HepG2 (cell line): ENCODE measurements at regions not wholly inside any gene's neighbourhood (a gene's known extent, or its start where the extent isn't known, plus 50 kb on each side); places are given as distances from the start of the nearest gene placed in this dataset.

Source experiments
- ATAC-seq: fragments of 200-7000 bp; cut with Tn5 transposase; 3 replicates; pipeline ENCODE4 v1.9.1; 2020; ENCODE audit warnings: mild to moderate bottlenecking, moderate library complexity
- BruUV-seq: library from RNA; stranded (reverse); fragments of 400-500 nt; replicated peaks from 2 replicates; lab custom pipeline; 2021; lab: Mats Ljungman, UMichigan
- CTCF ChIA-PET: fragments of 300-600 bp; formaldehyde crosslinking; extraction: SDS; loops from one replicate; lab custom pipeline; 2021; ENCODE audit warnings: low total read pairs, inconsistent platforms, low intra/inter-chr PET ratio; lab: Yijun Ruan, JAX
- POLR2A ChIA-PET: fragments of 350-600 bp; sonication (Branson Sonifier 250); formaldehyde crosslinking; loops from one replicate; lab custom pipeline; 2020; ENCODE audit warnings: antibody characterized with exemption, inconsistent platforms; lab: Yijun Ruan, JAX
- DNase-seq: peaks from one replicate; pipeline ENCODE4 v3.0.0-alpha.2; 2015; ENCODE audit warnings: low spot score
- FAIRE-seq: peaks from 3 replicates; lab custom pipeline; 2011; peaks lifted over from hg19 to GRCh38; lab: Jason Lieb, UNC
- H2AFZ ChIP-seq: one replicate; pipeline ENCODE4 v1.6.1; 2011; ENCODE audit warnings: low read length, inconsistent platforms
- H3K27ac ChIP-seq: fragments of 300-600 bp; 3 replicates; pipeline ENCODE4 v1.8.0; 2011; ENCODE audit warnings: mixed run types, mild to moderate bottlenecking, mixed read lengths, low read length, inconsistent platforms; ENCODE audit not compliant: insufficient read depth; ENCODE audit errors: extremely low read length
- H3K27me3 ChIP-seq, 2 experiments: fragments of 200-600 bp in 1 of 2; 2 replicates in 1 of 2; 3 replicates in 1 of 2; pipeline versions ENCODE4 v1.6.0 to v1.8.0; 2011; ENCODE audit warnings: low read length in 2 of 2, mild to moderate bottlenecking in 2 of 2, moderate library complexity in 2 of 2, inconsistent platforms in 1 of 2; ENCODE audit not compliant: insufficient read depth in 2 of 2, control insufficient read depth in 1 of 2
- H3K36me3 ChIP-seq, 2 experiments: fragments of 200-600 bp in 1 of 2; replicated peaks in 1 of 2; 2 replicates in 1 of 2; 3 replicates in 1 of 2; pipeline versions ENCODE4 v1.5.1 to v1.8.0; 2011; ENCODE audit warnings: low read length in 2 of 2, inconsistent platforms in 1 of 2; ENCODE audit not compliant: insufficient read depth in 2 of 2, control insufficient read depth in 1 of 2
- H3K4me1 ChIP-seq: 2 replicates; pipeline ENCODE4 v1.5.1; 2012; ENCODE audit warnings: low read length, inconsistent platforms; ENCODE audit not compliant: insufficient read depth
- H3K4me2 ChIP-seq: 2 replicates; pipeline ENCODE4 v1.6.0; 2011; ENCODE audit warnings: low read depth, low read length, inconsistent platforms
- H3K4me3 ChIP-seq, 3 experiments: fragments of 200-600 bp in 1 of 3; sonication (generic), shearing (Covaris generic) in 1 of 3; replicated peaks in 1 of 3; 2 replicates each; pipeline ENCODE4 v1.5.1; 2011 to 2016; ENCODE audit warnings: low read length in 3 of 3, inconsistent platforms in 2 of 3, low read depth in 2 of 3, mild to moderate bottlenecking in 2 of 3, control low read depth in 1 of 3, mixed read lengths in 1 of 3; ENCODE audit not compliant: insufficient read depth in 1 of 3
- H3K79me2 ChIP-seq: one replicate; pipeline ENCODE4 v1.6.1; 2011; ENCODE audit warnings: low read length, inconsistent platforms; ENCODE audit not compliant: insufficient read depth
- H3K9ac ChIP-seq: 2 replicates; pipeline ENCODE4 v1.6.0; 2011; ENCODE audit warnings: mild to moderate bottlenecking, low read depth, low read length, inconsistent platforms; ENCODE audit not compliant: insufficient read depth
- H3K9me3 ChIP-seq: 2 replicates; pipeline ENCODE4 v1.5.1; 2012; ENCODE audit warnings: mild to moderate bottlenecking, low read length
- H4K20me1 ChIP-seq: 2 replicates; pipeline ENCODE4 v1.6.0; 2011; ENCODE audit warnings: inconsistent platforms, mild to moderate bottlenecking, low read length, moderate library complexity; ENCODE audit not compliant: insufficient read depth
- CAMTA2 ChIP-seq: sonication (generic); formaldehyde crosslinking; IDR thresholded peaks from 2 replicates; pipeline ENCODE4 v1.4.0; 2020; ENCODE audit warnings: mild to moderate bottlenecking, missing genetic modification reagents, borderline replicate concordance
- GMEB1 ChIP-seq: sonication (generic); formaldehyde crosslinking; IDR thresholded peaks from 2 replicates; pipeline ENCODE4 v1.5.1; 2020; ENCODE audit warnings: missing genetic modification reagents, mild to moderate bottlenecking, borderline replicate concordance
- MXI1 ChIP-seq: IDR thresholded peaks from 3 replicates; pipeline ENCODE4 v1.6.1; 2012; ENCODE audit warnings: low read depth, low read length, inconsistent platforms, borderline replicate concordance
- POLR2G ChIP-seq: fragments of 200-400 bp; formaldehyde crosslinking; IDR thresholded peaks from 2 replicates; pipeline ENCODE4 v1.6.1; 2018; ENCODE audit warnings: mild to moderate bottlenecking, low read depth, low read length, moderate library complexity
- RARA ChIP-seq: IDR thresholded peaks from 2 replicates; pipeline ENCODE4 v1.6.1; 2016; ENCODE audit warnings: missing genetic modification reagents, missing compliant biosample characterization
- RBFOX2 ChIP-seq: fragments of 200-400 bp; formaldehyde crosslinking; IDR thresholded peaks from 2 replicates; pipeline ENCODE4 v1.6.1; 2017; ENCODE audit warnings: low read depth, mild to moderate bottlenecking, low read length
- REST ChIP-seq, 2 experiments: IDR thresholded peaks; 2 replicates each; pipeline ENCODE4 v1.6.1; 2011 to 2012; ENCODE audit warnings: low read length in 2 of 2, borderline replicate concordance in 1 of 2, low read depth in 1 of 2, mild to moderate bottlenecking in 1 of 2, moderate library complexity in 1 of 2
- SRSF9 ChIP-seq: fragments of 200-400 bp; formaldehyde crosslinking; IDR thresholded peaks from 2 replicates; pipeline ENCODE4 v1.6.1; 2018; ENCODE audit warnings: borderline replicate concordance, mild to moderate bottlenecking, low read depth, low read length; ENCODE audit not compliant: insufficient read depth, poor library complexity, severe bottlenecking
- TBP ChIP-seq: sonication (generic); formaldehyde crosslinking; IDR thresholded peaks from 2 replicates; pipeline ENCODE4 v1.5.0; 2020; ENCODE audit warnings: missing genetic modification reagents
- TGIF2 ChIP-seq: IDR thresholded peaks from 2 replicates; pipeline ENCODE4 v1.6.1; 2016; ENCODE audit warnings: control low read depth, missing compliant biosample characterization
- ZNF333 ChIP-seq: sonication (generic); formaldehyde crosslinking; IDR thresholded peaks from 2 replicates; pipeline ENCODE4 v1.4.0; 2020; ENCODE audit warnings: mild to moderate bottlenecking, missing genetic modification reagents, borderline replicate concordance
- ZNF772 ChIP-seq: sonication (generic); formaldehyde crosslinking; IDR thresholded peaks from 2 replicates; pipeline ENCODE4 v1.5.0; 2020; ENCODE audit warnings: mild to moderate bottlenecking, missing genetic modification reagents
- ZNF790 ChIP-seq: sonication (generic); formaldehyde crosslinking; IDR thresholded peaks from 2 replicates; pipeline ENCODE4 v1.8.0; 2022; ENCODE audit warnings: missing genetic modification reagents, mild to moderate bottlenecking, borderline replicate concordance
- WGBS: methylation state at CpG from one replicate; pipeline ENCODE4 v1.1.6; 2017; ENCODE audit warnings: low lambda C conversion rate; 5-methylcytosine and 5-hydroxymethylcytosine counted together
- in situ Hi-C: cut with HindIII; loops from 2 replicates; pipeline ENCODE4 v1.10.0; 2017; ENCODE audit warnings: low pct_unique_long_range_greater_than_20kb; ENCODE audit not compliant: extremely low pct_ligation_motif_present
- intact Hi-C: fragments of 100-400 bp; cut with micrococcal nuclease; formaldehyde crosslinking; loops from one replicate; pipeline ENCODE4 v1.10.0; 2022; ENCODE audit not compliant: unreplicated experiment

- no peak for FAIRE-seq
- H3K79me2 ChIP-seq, result no peaks in the 10 kb centered on the region
- ChIA-PET POLR2A (no interaction called here), CTCF (no interaction called here)
- H3K27me3 ChIP-seq, result no peaks in the 10 kb centered on the region
- H3K9ac ChIP-seq, result no peak overlapping the region
- no peak for ATAC-seq
- no peaks in the 10 kb centered on the region for H3K36me3 ChIP-seq
- no peak overlapping the region for H3K27ac ChIP-seq
- TF ChIP-seq CAMTA2 (CRISPR knock-in tag), result no peak
- TF ChIP-seq REST (IDR thresholded peaks at IDR 0.05; ENCODE audit: borderline replicate concordance in 1 of 2, low read depth in 1 of 2, low read length in 2 of 2), result peak in 1 of 2 experiments; percentile 64; a peak in 2 of 4 replicates
- 2% methylated on average over 2 of the region's 2 CpGs for WGBS
- in situ Hi-C loops (no loop called here), intact Hi-C loops (no loop called here)
- no peak overlapping the region for H3K4me3 ChIP-seq
- no peak for DNase-seq
- no peaks in the 10 kb centered on the region for H4K20me1 ChIP-seq
- no peaks in the 10 kb centered on the region for H3K9me3 ChIP-seq
- no peak overlapping the region for H3K4me2 ChIP-seq
- H2AFZ ChIP-seq, result no peak overlapping the region
- no TSS peak for BruUV-seq
- no peaks in the 10 kb centered on the region for H3K4me1 ChIP-seq
Observed at GRCh38 chr2:17107871-17108270, 410.4 kb downstream of the RAD51AP2 start.

GRCh38 chr2:17107151-17107550 lies 411.1 kb downstream of the RAD51AP2 start:
- no peak overlapping the region for H3K9ac ChIP-seq
- CTCF ChIA-PET, result no interaction called here
- H3K79me2 ChIP-seq, result no peaks in the 10 kb centered on the region
- no peaks in the 10 kb centered on the region for H3K4me1 ChIP-seq
- no peaks in the 10 kb centered on the region for H3K27me3 ChIP-seq
- H2AFZ ChIP-seq, result no peak overlapping the region
- H3K4me3 ChIP-seq, result no peak overlapping the region
- no peak overlapping the region for H3K27ac ChIP-seq
- BruUV-seq, result no TSS peak
- no peak overlapping the region for H3K4me2 ChIP-seq
- no peaks in the 10 kb centered on the region for H3K36me3 ChIP-seq
- H3K9me3 ChIP-seq, result no peaks in the 10 kb centered on the region
- no peaks in the 10 kb centered on the region for H4K20me1 ChIP-seq
- in situ Hi-C loops, result no loop called here
- WGBS, result 7% methylated on average over 2 of the region's 2 CpGs
- ATAC-seq (no peak), FAIRE-seq (no peak), DNase-seq (no peak)
- POLR2A ChIA-PET, result no interaction called here
- intact Hi-C loops, result no loop called here
- TF ChIP-seq SRSF9, result no peak
- no peak for TF ChIP-seq ZNF333 (CRISPR knock-in tag)
- TF ChIP-seq ZNF790 (CRISPR knock-in tag), result no peak
- TF ChIP-seq ZNF772, result no peak
- no peak for TF ChIP-seq TBP (CRISPR knock-in tag)
- TF ChIP-seq POLR2G, result no peak
- no peak for TF ChIP-seq TGIF2 (CRISPR knock-in tag)
- no peak for TF ChIP-seq RARA
- no peak for TF ChIP-seq RBFOX2
- no peak for TF ChIP-seq GMEB1 (CRISPR knock-in tag)
- TF ChIP-seq MXI1, result no peak
